ENCODE measurements at regions not wholly inside any gene's neighbourhood (a gene's known extent, or its start where the extent isn't known, plus 50 kb on each side); places are given as distances from the start of the nearest gene placed in this dataset.
A peak's percentile ranks its signal among the peaks of the same experiment; 100 is the strongest.

- 83 to 93% (median 91%) methylated on average over 14 to 26 of the region's 26 CpGs for WGBS, 4 donors
- no peak overlapping the region for H3K27ac ChIP-seq
- no peaks in the 10 kb centered on the region for H3K9me3 ChIP-seq (replicated peaks in 1 of 3)
- H3K36me3 ChIP-seq (replicated peaks in 1 of 2), result no peaks in the 10 kb centered on the region
- DNase-seq, result no peak
- H3K4me3 ChIP-seq, result no peak overlapping the region
- H3K27me3 ChIP-seq, result no peaks in the 10 kb centered on the region
- intact Hi-C loops (cut with DNase I), result no loop called here
- no peak for TF ChIP-seq CTCF (IDR thresholded peaks at IDR 0.05)
- no peak for TF ChIP-seq POLR2A (IDR thresholded peaks at IDR 0.05)
- no peaks in the 10 kb centered on the region for H3K4me1 ChIP-seq (replicated peaks in 1 of 2)
These were observed 193.3 kb upstream of the C14orf180 start for GRCh38 chr14:104386151-104386841.

GRCh38 chr14:104387022-104388010 is 192.2 kb upstream of the C14orf180 start:
- Histone ChIP-seq H3K4me1 (replicated peaks in 1 of 2) (no peaks in the 10 kb centered on the region), H3K27ac (no peak overlapping the region), H3K9me3 (replicated peaks in 1 of 3) (no peaks in the 10 kb centered on the region), H3K36me3 (replicated peaks in 1 of 2) (no peaks in the 10 kb centered on the region), H3K4me3 (no peak overlapping the region), H3K27me3 (no peaks in the 10 kb centered on the region)
- 88 to 92% (median 90%) methylated on average over 17 to 25 of the region's 25 CpGs for WGBS, 4 donors
- TF ChIP-seq POLR2A (IDR thresholded peaks at IDR 0.05) (no peak), CTCF (IDR thresholded peaks at IDR 0.05) (no peak)
- DNase-seq, result peak in 3 of 7 donors; percentile 7 to 43 (median 11)
- intact Hi-C loops (cut with DNase I), result no loop called here

- TF ChIP-seq POLR2A (IDR thresholded peaks at IDR 0.05) (no peak), CTCF (IDR thresholded peaks at IDR 0.05) (no peak)
- H3K4me1 ChIP-seq (replicated peaks in 1 of 2), result no peaks in the 10 kb centered on the region
- no peaks in the 10 kb centered on the region for H3K9me3 ChIP-seq (replicated peaks in 1 of 3)
- H3K4me3 ChIP-seq, result no peak overlapping the region
- 80 to 90% (median 85%) methylated on average over 24 to 28 of the region's 28 CpGs for WGBS, 4 donors
- H3K36me3 ChIP-seq (replicated peaks in 1 of 2), result no peaks in the 10 kb centered on the region
- intact Hi-C loops (cut with DNase I), result no loop called here
- H3K27me3 ChIP-seq, result no peaks in the 10 kb centered on the region
- peak in 1 of 7 donors; percentile 25 for DNase-seq
- H3K27ac ChIP-seq, result no peak overlapping the region
These were observed 191.5 kb upstream of the C14orf180 start for GRCh38 chr14:104388011-104388521.

Data from adrenal gland (tissue), 9 donors.